ENCODE measurements at regions not wholly inside any gene's neighbourhood (a gene's known extent, or its start where the extent isn't known, plus 50 kb on each side); places are given as distances from the start of the nearest gene placed in this dataset.

- TF ChIP-seq RAD21 (IDR thresholded peaks at IDR 0.05; ENCODE audit: low read depth) (no peak), REST (IDR thresholded peaks at IDR 0.05; ENCODE audit: low read depth) (no peak), NFIC (IDR thresholded peaks at IDR 0.05) (no peak), CREB1 (IDR thresholded peaks at IDR 0.05; ENCODE audit: low read depth) (no peak)
Observed at GRCh38 chrX:39452401-39452800, 645.4 kb downstream of the BCOR start.

Data from Ishikawa (cell line).